Omental fat pad (tissue), 3 donors: ENCODE measurements at regions not wholly inside any gene's neighbourhood (a gene's known extent, or its start where the extent isn't known, plus 50 kb on each side); places are given as distances from the start of the nearest gene placed in this dataset.

ENCODE experiments used
- ATAC-seq: fragments of 150-250 bp; one replicate; pipeline ENCODE4 v1.9.1; 2016; ENCODE audit warnings: mild to moderate bottlenecking, moderate library complexity; ENCODE audit not compliant: low FRiP score
- DNase-seq: peaks from one replicate; pipeline ENCODE4 v3.0.0-alpha.2; 2019; ENCODE audit warnings: low spot score
- CTCF ChIP-seq, 3 donors: fragments of 450-650 bp; IDR thresholded peaks; one replicate each; pipeline ENCODE4 v1.5.1; 2016 to 2017; ENCODE audit warnings: antibody characterized with exemption in 3 of 3, mild to moderate bottlenecking in 3 of 3, moderate library complexity in 2 of 3

GRCh38 chr3:160150066-160150465, 75.2 kb upstream of the C3orf80 start:
- no peak for TF ChIP-seq CTCF (IDR thresholded peaks at IDR 0.05)
- DNase-seq = no peak
- no peak for ATAC-seq

- DNase-seq = no peak
- peak; percentile 71 for ATAC-seq
- no peak for TF ChIP-seq CTCF (IDR thresholded peaks at IDR 0.05)
Observed at GRCh38 chr3:160150525-160150924, 74.7 kb upstream of the C3orf80 start.

GRCh38 chr3:160152638-160153037, 72.6 kb upstream of the C3orf80 start:
- ATAC-seq (no peak), DNase-seq (no peak)
- no peak for TF ChIP-seq CTCF (IDR thresholded peaks at IDR 0.05)

- DNase-seq (no peak), ATAC-seq (no peak)
- TF ChIP-seq CTCF (IDR thresholded peaks at IDR 0.05) = no peak
Observed at GRCh38 chr3:160154033-160154432, 71.2 kb upstream of the C3orf80 start.

- no peak for ATAC-seq
- no peak for DNase-seq
- no peak for TF ChIP-seq CTCF (IDR thresholded peaks at IDR 0.05)
Observed at GRCh38 chr3:160154596-160154995, 70.6 kb upstream of the C3orf80 start.

- DNase-seq (no peak), ATAC-seq (no peak)
- TF ChIP-seq CTCF (IDR thresholded peaks at IDR 0.05) = no peak
Observed at GRCh38 chr3:160157321-160157720, 67.9 kb upstream of the C3orf80 start.

GRCh38 chr3:160159341-160159740, 65.9 kb upstream of the C3orf80 start:
- no peak for DNase-seq
- ATAC-seq = no peak
- TF ChIP-seq CTCF (IDR thresholded peaks at IDR 0.05) = no peak
